DND-41 (cell line): ENCODE measurements at regions not wholly inside any gene's neighbourhood (a gene's known extent, or its start where the extent isn't known, plus 50 kb on each side); places are given as distances from the start of the nearest gene placed in this dataset.

Source experiments
- ATAC-seq: fragments of 200-7000 bp; cut with Tn5 transposase; 3 replicates; pipeline ENCODE4 v1.9.1; 2021; ENCODE audit warnings: low read depth; ENCODE audit not compliant: insufficient read depth
- DNase-seq: peaks from one replicate; pipeline ENCODE4 v3.0.0-alpha.2; 2020
- H2AFZ ChIP-seq: 2 replicates; pipeline ENCODE4 v1.6.0; 2012; ENCODE audit warnings: low read depth, low read length
- H3K27ac ChIP-seq: 2 replicates; pipeline ENCODE4 v1.5.1; 2012; ENCODE audit warnings: low read length, inconsistent platforms
- H3K27me3 ChIP-seq: fragments of 200-600 bp; sonication (generic); 2 replicates; pipeline ENCODE4 v1.6.0; 2012; ENCODE audit warnings: low read length, mild to moderate bottlenecking, inconsistent platforms; ENCODE audit not compliant: insufficient read depth, poor library complexity
- H3K36me3 ChIP-seq: 2 replicates; pipeline ENCODE4 v1.5.1; 2012; ENCODE audit warnings: low read length, inconsistent platforms; ENCODE audit not compliant: insufficient read depth
- H3K4me1 ChIP-seq: 2 replicates; pipeline ENCODE4 v1.5.1; 2012; ENCODE audit warnings: mild to moderate bottlenecking, low read length; ENCODE audit not compliant: insufficient read depth
- H3K4me2 ChIP-seq: 2 replicates; pipeline ENCODE4 v1.6.0; 2012; ENCODE audit warnings: mild to moderate bottlenecking, moderate library complexity, low read length, inconsistent platforms; ENCODE audit not compliant: insufficient read depth
- H3K4me3 ChIP-seq, 2 experiments: fragments of 200-600 bp in 1 of 2; shearing (Covaris generic) in 1 of 2; 2 replicates each; pipeline ENCODE4 v1.5.1; 2012 to 2016; ENCODE audit warnings: inconsistent platforms in 2 of 2, low read length in 2 of 2, mild to moderate bottlenecking in 2 of 2, low read depth in 1 of 2, moderate library complexity in 1 of 2
- H3K79me2 ChIP-seq: 2 replicates; pipeline ENCODE4 v1.6.0; 2012; ENCODE audit warnings: low read length, inconsistent platforms; ENCODE audit not compliant: insufficient read depth
- H3K9ac ChIP-seq: 2 replicates; pipeline ENCODE4 v1.6.0; 2012; ENCODE audit warnings: low read depth, mild to moderate bottlenecking, inconsistent platforms, low read length, moderate library complexity
- H3K9me3 ChIP-seq: 2 replicates; pipeline ENCODE4 v1.5.1; 2012; ENCODE audit warnings: low read length, moderate library complexity, mild to moderate bottlenecking, inconsistent platforms; ENCODE audit not compliant: insufficient read depth, severe bottlenecking
- H4K20me1 ChIP-seq: 2 replicates; pipeline ENCODE4 v1.6.0; 2012; ENCODE audit warnings: low read length; ENCODE audit not compliant: insufficient read depth
- CTCF ChIP-seq: IDR thresholded peaks from 2 replicates; pipeline ENCODE4 v1.5.1; 2012; ENCODE audit warnings: borderline replicate concordance, low read length, moderate library complexity, mild to moderate bottlenecking; ENCODE audit not compliant: poor library complexity, severe bottlenecking; ENCODE audit errors: extremely low read depth
- EZH2 ChIP-seq: IDR thresholded peaks from 3 replicates; pipeline ENCODE4 v1.6.1; 2012; ENCODE audit warnings: borderline replicate concordance, low read depth, mild to moderate bottlenecking, moderate library complexity, low read length, inconsistent platforms; ENCODE audit not compliant: severe bottlenecking

GRCh38 chr9:15357050-15357653, 50.1 kb upstream of the TTC39B start:
- no peak overlapping the region for H3K27ac ChIP-seq
- H4K20me1 ChIP-seq, result no peaks in the 10 kb centered on the region
- no peaks in the 10 kb centered on the region for H3K9me3 ChIP-seq
- no peaks in the 10 kb centered on the region for H3K36me3 ChIP-seq
- H3K27me3 ChIP-seq, result no peaks in the 10 kb centered on the region
- DNase-seq (peak; percentile 12), ATAC-seq (peak; percentile 33; the same call in 1 of the 3 replicates)
- H3K79me2 ChIP-seq, result no peaks in the 10 kb centered on the region
- H2AFZ ChIP-seq, result no peak overlapping the region
- no peaks in the 10 kb centered on the region for H3K4me1 ChIP-seq
- no peak overlapping the region for H3K9ac ChIP-seq
- H3K4me3 ChIP-seq, result no peak overlapping the region
- TF ChIP-seq CTCF, result no peak
- no peak for TF ChIP-seq EZH2
- no peak overlapping the region for H3K4me2 ChIP-seq
